GM12878 (cell line): ENCODE measurements at regions not wholly inside any gene's neighbourhood (a gene's known extent, or its start where the extent isn't known, plus 50 kb on each side); places are given as distances from the start of the nearest gene placed in this dataset.

ENCODE experiments used
- CTCF ChIP-seq, 3 experiments: IDR thresholded peaks in 2 of 3; conservative IDR thresholded peaks in 1 of 3; 2 replicates each; pipeline ENCODE4 v1.5.1; 2011; ENCODE audit warnings: low read depth in 3 of 3, low read length in 3 of 3, mild to moderate bottlenecking in 3 of 3, control low read depth in 2 of 3, moderate library complexity in 2 of 3, inconsistent platforms in 1 of 3, mixed read lengths in 1 of 3; ENCODE audit not compliant: control insufficient read depth in 2 of 3, insufficient read depth in 1 of 3; ENCODE audit errors: extremely low read depth in 1 of 3
- E2F4 ChIP-seq: IDR thresholded peaks from 2 replicates; pipeline ENCODE4 v1.6.1; 2012; ENCODE audit warnings: low read depth, low read length, improper control_type of control experiment
- ETV6 ChIP-seq, 2 experiments: fragments of 450-650 bp in 1 of 2; IDR thresholded peaks in 1 of 2; conservative IDR thresholded peaks in 1 of 2; 2 replicates each; pipeline ENCODE4 v1.6.1; 2014; ENCODE audit warnings: antibody characterized with exemption in 1 of 2, borderline replicate concordance in 1 of 2, low read depth in 1 of 2, mild to moderate bottlenecking in 1 of 2, moderate library complexity in 1 of 2
- EZH2 ChIP-seq: IDR thresholded peaks from 2 replicates; pipeline ENCODE4 v1.6.1; 2012; ENCODE audit warnings: low read depth, mild to moderate bottlenecking, control low read depth, inconsistent platforms, low read length, borderline replicate concordance; ENCODE audit not compliant: control insufficient read depth
- PAX8 ChIP-seq: fragments of 450-650 bp; IDR thresholded peaks from 2 replicates; pipeline ENCODE4 v1.6.1; 2017; ENCODE audit warnings: mild to moderate bottlenecking, moderate library complexity
- PBX3 ChIP-seq: IDR thresholded peaks from 2 replicates; pipeline ENCODE4 v1.6.1; 2011; ENCODE audit warnings: mild to moderate bottlenecking, low read depth, low read length, moderate library complexity; ENCODE audit not compliant: insufficient replicate concordance
- POLR2A ChIP-seq: IDR thresholded peaks from 2 replicates; pipeline ENCODE4 v1.6.1; 2011; ENCODE audit warnings: low read depth, mild to moderate bottlenecking, low read length
- POLR2AphosphoS5 ChIP-seq: IDR thresholded peaks from 2 replicates; pipeline ENCODE4 v1.6.1; 2011; ENCODE audit warnings: mild to moderate bottlenecking, low read length, inconsistent platforms
- STAT3 ChIP-seq: IDR thresholded peaks from 2 replicates; pipeline ENCODE4 v1.6.1; 2011; ENCODE audit warnings: low read depth, low read length, improper control_type of control experiment
- ZNF24 ChIP-seq: fragments of 450-650 bp; IDR thresholded peaks from 2 replicates; pipeline ENCODE4 v1.6.1; 2017; ENCODE audit warnings: antibody characterized with exemption, mild to moderate bottlenecking
- TF ChIP-seq, protein P1 (sequence below): fragments of 450-650 bp; formaldehyde crosslinking; IDR thresholded peaks from 2 replicates; pipeline ENCODE4 v1.4.0; 2020; ENCODE audit warnings: mild to moderate bottlenecking, moderate library complexity
- TF ChIP-seq, protein P2 (sequence below): fragments of 450-650 bp; IDR thresholded peaks from 2 replicates; pipeline ENCODE4 v1.6.1; 2017; ENCODE audit warnings: antibody characterized with exemption, mild to moderate bottlenecking, moderate library complexity
- TF ChIP-seq, protein P3 (sequence below): fragments of 450-650 bp; IDR thresholded peaks from 2 replicates; pipeline ENCODE4 v1.6.1; 2017; ENCODE audit warnings: mild to moderate bottlenecking

GRCh38 chr14:82414853-82415539 lies 881.3 kb upstream of the SEL1L start:
- no peak for TF ChIP-seq E2F4
- TF ChIP-seq CTCF (IDR thresholded peaks at IDR 0.05 in 2 of 3, conservative IDR thresholded peaks at IDR 0.05 in 1 of 3; ENCODE audit: control insufficient read depth in 2 of 3, extremely low read depth in 1 of 3, insufficient read depth in 1 of 3, low read depth in 3 of 3, low read length in 3 of 3): no peak
- TF ChIP-seq, protein P1, sequence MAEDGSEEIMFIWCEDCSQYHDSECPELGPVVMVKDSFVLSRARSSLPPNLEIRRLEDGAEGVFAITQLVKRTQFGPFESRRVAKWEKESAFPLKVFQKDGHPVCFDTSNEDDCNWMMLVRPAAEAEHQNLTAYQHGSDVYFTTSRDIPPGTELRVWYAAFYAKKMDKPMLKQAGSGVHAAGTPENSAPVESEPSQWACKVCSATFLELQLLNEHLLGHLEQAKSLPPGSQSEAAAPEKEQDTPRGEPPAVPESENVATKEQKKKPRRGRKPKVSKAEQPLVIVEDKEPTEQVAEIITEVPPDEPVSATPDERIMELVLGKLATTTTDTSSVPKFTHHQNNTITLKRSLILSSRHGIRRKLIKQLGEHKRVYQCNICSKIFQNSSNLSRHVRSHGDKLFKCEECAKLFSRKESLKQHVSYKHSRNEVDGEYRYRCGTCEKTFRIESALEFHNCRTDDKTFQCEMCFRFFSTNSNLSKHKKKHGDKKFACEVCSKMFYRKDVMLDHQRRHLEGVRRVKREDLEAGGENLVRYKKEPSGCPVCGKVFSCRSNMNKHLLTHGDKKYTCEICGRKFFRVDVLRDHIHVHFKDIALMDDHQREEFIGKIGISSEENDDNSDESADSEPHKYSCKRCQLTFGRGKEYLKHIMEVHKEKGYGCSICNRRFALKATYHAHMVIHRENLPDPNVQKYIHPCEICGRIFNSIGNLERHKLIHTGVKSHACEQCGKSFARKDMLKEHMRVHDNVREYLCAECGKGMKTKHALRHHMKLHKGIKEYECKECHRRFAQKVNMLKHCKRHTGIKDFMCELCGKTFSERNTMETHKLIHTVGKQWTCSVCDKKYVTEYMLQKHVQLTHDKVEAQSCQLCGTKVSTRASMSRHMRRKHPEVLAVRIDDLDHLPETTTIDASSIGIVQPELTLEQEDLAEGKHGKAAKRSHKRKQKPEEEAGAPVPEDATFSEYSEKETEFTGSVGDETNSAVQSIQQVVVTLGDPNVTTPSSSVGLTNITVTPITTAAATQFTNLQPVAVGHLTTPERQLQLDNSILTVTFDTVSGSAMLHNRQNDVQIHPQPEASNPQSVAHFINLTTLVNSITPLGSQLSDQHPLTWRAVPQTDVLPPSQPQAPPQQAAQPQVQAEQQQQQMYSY (CRISPR knock-in tag): no peak
- TF ChIP-seq, protein P2, sequence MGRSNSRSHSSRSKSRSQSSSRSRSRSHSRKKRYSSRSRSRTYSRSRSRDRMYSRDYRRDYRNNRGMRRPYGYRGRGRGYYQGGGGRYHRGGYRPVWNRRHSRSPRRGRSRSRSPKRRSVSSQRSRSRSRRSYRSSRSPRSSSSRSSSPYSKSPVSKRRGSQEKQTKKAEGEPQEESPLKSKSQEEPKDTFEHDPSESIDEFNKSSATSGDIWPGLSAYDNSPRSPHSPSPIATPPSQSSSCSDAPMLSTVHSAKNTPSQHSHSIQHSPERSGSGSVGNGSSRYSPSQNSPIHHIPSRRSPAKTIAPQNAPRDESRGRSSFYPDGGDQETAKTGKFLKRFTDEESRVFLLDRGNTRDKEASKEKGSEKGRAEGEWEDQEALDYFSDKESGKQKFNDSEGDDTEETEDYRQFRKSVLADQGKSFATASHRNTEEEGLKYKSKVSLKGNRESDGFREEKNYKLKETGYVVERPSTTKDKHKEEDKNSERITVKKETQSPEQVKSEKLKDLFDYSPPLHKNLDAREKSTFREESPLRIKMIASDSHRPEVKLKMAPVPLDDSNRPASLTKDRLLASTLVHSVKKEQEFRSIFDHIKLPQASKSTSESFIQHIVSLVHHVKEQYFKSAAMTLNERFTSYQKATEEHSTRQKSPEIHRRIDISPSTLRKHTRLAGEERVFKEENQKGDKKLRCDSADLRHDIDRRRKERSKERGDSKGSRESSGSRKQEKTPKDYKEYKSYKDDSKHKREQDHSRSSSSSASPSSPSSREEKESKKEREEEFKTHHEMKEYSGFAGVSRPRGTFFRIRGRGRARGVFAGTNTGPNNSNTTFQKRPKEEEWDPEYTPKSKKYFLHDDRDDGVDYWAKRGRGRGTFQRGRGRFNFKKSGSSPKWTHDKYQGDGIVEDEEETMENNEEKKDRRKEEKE: no peak
- no peak for TF ChIP-seq ZNF24
- no peak for TF ChIP-seq POLR2A
- TF ChIP-seq STAT3: no peak
- TF ChIP-seq ETV6 (conservative IDR thresholded peaks at IDR 0.05 in 1 of 2, IDR thresholded peaks at IDR 0.05 in 1 of 2; ENCODE audit: borderline replicate concordance in 1 of 2, low read depth in 1 of 2): no peak
- no peak for TF ChIP-seq POLR2AphosphoS5
- no peak for TF ChIP-seq PAX8
- no peak for TF ChIP-seq PBX3
- TF ChIP-seq EZH2: no peak
- TF ChIP-seq, protein P3, sequence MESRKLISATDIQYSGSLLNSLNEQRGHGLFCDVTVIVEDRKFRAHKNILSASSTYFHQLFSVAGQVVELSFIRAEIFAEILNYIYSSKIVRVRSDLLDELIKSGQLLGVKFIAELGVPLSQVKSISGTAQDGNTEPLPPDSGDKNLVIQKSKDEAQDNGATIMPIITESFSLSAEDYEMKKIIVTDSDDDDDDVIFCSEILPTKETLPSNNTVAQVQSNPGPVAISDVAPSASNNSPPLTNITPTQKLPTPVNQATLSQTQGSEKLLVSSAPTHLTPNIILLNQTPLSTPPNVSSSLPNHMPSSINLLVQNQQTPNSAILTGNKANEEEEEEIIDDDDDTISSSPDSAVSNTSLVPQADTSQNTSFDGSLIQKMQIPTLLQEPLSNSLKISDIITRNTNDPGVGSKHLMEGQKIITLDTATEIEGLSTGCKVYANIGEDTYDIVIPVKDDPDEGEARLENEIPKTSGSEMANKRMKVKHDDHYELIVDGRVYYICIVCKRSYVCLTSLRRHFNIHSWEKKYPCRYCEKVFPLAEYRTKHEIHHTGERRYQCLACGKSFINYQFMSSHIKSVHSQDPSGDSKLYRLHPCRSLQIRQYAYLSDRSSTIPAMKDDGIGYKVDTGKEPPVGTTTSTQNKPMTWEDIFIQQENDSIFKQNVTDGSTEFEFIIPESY: no peak
